Lower lobe of right lung (tissue), 2 donors: ENCODE measurements at regions not wholly inside any gene's neighbourhood (a gene's known extent, or its start where the extent isn't known, plus 50 kb on each side); places are given as distances from the start of the nearest gene placed in this dataset.

ENCODE experiments used
- ATAC-seq, 2 donors: fragments of 200-7000 bp; cut with Tn5 transposase; one replicate each; pipeline ENCODE4 v1.9.1; 2020 to 2022; ENCODE audit warnings: mild to moderate bottlenecking in 2 of 2, moderate library complexity in 2 of 2
- DNase-seq: peaks from one replicate; pipeline ENCODE4 v3.0.0-alpha.2; 2020
- H3K27ac ChIP-seq: fragments of 200-600 bp; one replicate; pipeline ENCODE4 v1.8.0; 2022
- H3K27me3 ChIP-seq: fragments of 200-600 bp; one replicate; pipeline ENCODE4 v1.8.0; 2022; ENCODE audit warnings: low read depth
- H3K36me3 ChIP-seq: fragments of 200-600 bp; one replicate; pipeline ENCODE4 v1.8.0; 2022; ENCODE audit warnings: mild to moderate bottlenecking
- H3K4me1 ChIP-seq: fragments of 200-600 bp; one replicate; pipeline ENCODE4 v1.8.0; 2022
- H3K4me3 ChIP-seq: fragments of 200-600 bp; one replicate; pipeline ENCODE4 v1.8.0; 2022; ENCODE audit warnings: mild to moderate bottlenecking
- H3K9me3 ChIP-seq: fragments of 200-600 bp; one replicate; pipeline ENCODE4 v1.8.0; 2022
- intact Hi-C: fragments of 100-400 bp; cut with DNase I; formaldehyde crosslinking; loops from one replicate; pipeline ENCODE4 v1.11.0; 2022
- TF ChIP-seq, protein P1 (sequence below): fragments of 200-600 bp; IDR thresholded peaks from one replicate; pipeline ENCODE4 v1.8.0; 2022; ENCODE audit warnings: antibody characterized with exemption, mild to moderate bottlenecking
- donor health status: DM: no; HTN: yes; CAD: no; lungs with severe emphysema.

DNA sequence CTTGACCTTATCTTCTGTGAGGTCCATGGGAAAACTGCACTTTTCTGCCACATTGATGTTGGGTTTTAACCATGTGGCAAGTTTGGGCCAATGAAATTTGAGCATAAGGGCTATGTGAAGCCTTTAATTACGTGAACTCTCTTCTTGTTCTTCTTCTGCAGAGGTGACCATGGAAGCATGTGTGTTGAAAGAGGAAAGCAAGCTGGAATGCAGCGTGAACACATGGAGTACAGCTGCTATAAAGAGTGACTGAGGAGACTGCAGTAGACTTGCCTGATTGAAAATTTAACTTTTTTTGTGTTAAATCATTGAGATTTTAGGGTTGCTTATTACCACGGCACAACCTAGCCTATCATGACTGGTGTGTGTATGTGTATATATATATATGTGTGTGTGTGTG lies 347.3 kb downstream of the ZIC1 start:
- Histone ChIP-seq H3K36me3 (no peaks in the 10 kb centered on the region), H3K4me1 (no peaks in the 10 kb centered on the region), H3K9me3 (no peaks in the 10 kb centered on the region), H3K27ac (no peak overlapping the region), H3K4me3 (no peak overlapping the region), H3K27me3 (no peaks in the 10 kb centered on the region)
- ATAC-seq: no peak
- no peak for DNase-seq
- intact Hi-C loops: no loop called here
- TF ChIP-seq, protein P1, sequence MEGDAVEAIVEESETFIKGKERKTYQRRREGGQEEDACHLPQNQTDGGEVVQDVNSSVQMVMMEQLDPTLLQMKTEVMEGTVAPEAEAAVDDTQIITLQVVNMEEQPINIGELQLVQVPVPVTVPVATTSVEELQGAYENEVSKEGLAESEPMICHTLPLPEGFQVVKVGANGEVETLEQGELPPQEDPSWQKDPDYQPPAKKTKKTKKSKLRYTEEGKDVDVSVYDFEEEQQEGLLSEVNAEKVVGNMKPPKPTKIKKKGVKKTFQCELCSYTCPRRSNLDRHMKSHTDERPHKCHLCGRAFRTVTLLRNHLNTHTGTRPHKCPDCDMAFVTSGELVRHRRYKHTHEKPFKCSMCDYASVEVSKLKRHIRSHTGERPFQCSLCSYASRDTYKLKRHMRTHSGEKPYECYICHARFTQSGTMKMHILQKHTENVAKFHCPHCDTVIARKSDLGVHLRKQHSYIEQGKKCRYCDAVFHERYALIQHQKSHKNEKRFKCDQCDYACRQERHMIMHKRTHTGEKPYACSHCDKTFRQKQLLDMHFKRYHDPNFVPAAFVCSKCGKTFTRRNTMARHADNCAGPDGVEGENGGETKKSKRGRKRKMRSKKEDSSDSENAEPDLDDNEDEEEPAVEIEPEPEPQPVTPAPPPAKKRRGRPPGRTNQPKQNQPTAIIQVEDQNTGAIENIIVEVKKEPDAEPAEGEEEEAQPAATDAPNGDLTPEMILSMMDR: no peak

DNA sequence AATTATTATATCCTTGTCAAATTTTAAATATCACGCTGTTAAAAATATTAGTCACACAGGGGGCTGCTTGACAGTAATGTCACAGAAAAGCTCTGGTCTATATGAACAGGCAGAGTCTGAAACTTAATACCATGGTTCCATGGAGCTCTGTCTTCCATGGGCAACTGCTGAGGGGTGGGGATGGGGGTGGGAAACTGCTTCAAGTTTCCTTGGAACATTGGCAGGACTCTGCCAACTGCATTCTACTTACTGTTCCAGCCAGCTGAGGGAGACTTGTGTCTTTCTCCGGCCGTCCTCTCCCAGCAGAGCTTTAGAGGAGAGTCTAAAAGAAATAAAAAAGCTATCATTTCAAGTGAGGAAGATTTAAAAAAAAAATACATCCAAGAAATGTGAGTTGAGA lies 348.7 kb downstream of the ZIC1 start:
- intact Hi-C loops: no loop called here
- no peak overlapping the region for H3K4me3 ChIP-seq
- H3K27me3 ChIP-seq: no peaks in the 10 kb centered on the region
- H3K36me3 ChIP-seq: no peaks in the 10 kb centered on the region
- H3K9me3 ChIP-seq: no peaks in the 10 kb centered on the region
- TF ChIP-seq, protein P1: no peak
- no peak for ATAC-seq
- H3K27ac ChIP-seq: no peak overlapping the region
- no peaks in the 10 kb centered on the region for H3K4me1 ChIP-seq
- no peak for DNase-seq

DNA sequence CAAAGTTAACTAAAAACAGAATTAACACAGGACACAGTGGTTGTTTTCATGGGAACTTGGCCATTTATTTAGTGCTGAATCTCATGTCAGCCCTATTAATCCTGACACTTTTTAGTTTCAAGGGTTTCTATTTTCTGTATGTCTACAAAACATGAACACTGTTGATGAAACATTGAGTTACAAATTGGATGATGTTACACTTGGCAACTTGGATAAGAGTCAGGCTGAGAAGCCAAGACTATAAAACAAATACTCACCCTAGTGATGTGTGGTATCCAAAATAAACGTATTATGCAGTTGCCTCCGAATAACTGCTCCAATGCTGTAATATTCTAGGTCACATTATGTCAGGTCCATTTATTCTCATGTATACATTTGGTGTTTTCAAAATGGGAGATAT lies 349.6 kb downstream of the ZIC1 start:
- DNase-seq: no peak
- TF ChIP-seq, protein P1: no peak
- no peaks in the 10 kb centered on the region for H3K4me1 ChIP-seq
- no peaks in the 10 kb centered on the region for H3K9me3 ChIP-seq
- intact Hi-C loops: no loop called here
- no peak overlapping the region for H3K27ac ChIP-seq
- ATAC-seq: peak in 1 of 2 donors; percentile 35
- H3K4me3 ChIP-seq: no peak overlapping the region
- no peaks in the 10 kb centered on the region for H3K36me3 ChIP-seq
- H3K27me3 ChIP-seq: no peaks in the 10 kb centered on the region

DNA sequence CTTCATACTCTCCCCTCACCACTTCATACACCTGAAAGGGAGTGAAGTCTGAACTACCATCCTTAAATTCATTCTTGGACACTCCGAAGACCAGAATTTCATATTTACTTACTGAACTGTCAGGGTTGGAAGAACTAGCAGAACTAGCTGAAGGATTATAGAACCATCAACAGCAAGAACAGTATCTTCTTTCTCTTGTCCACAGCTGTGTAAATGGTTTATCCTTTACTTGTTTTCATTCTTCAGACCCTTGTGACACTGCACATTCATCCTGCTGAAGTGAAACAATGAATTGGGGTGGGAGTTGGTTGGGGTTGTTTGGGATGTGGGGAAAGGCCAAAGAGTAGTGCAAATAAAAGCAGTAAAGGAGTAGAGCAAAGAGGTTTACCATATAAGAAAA lies 350.9 kb downstream of the ZIC1 start:
- Histone ChIP-seq H3K27ac (no peak overlapping the region), H3K27me3 (no peaks in the 10 kb centered on the region), H3K4me1 (no peaks in the 10 kb centered on the region), H3K4me3 (no peak overlapping the region), H3K36me3 (no peaks in the 10 kb centered on the region), H3K9me3 (no peaks in the 10 kb centered on the region)
- ATAC-seq: no peak
- no peak for DNase-seq
- intact Hi-C loops: no loop called here
- TF ChIP-seq, protein P1: no peak

DNA sequence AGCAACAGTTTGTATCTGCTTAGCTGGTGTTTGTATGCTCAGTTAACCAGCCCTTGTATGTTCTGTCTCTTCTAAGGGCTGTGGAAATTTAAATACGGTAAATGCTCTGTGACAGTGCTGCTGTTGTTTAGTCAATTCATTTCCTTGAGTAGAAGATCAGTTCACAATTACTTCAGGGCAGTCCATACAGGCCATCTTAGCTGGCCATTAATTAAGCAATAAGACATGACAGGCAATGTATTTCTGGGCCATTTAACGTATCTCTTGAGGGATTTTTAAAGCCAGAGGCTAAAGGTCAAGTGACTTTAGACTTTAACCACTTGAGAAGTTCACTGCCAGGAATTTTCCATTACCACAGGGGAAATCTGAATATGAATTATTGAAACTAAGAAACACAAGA lies 351.8 kb downstream of the ZIC1 start:
- DNase-seq (no peak), ATAC-seq (no peak)
- H3K9me3 ChIP-seq: no peaks in the 10 kb centered on the region
- H3K4me1 ChIP-seq: no peaks in the 10 kb centered on the region
- no peaks in the 10 kb centered on the region for H3K27me3 ChIP-seq
- H3K4me3 ChIP-seq: no peak overlapping the region
- intact Hi-C loops: no loop called here
- no peaks in the 10 kb centered on the region for H3K36me3 ChIP-seq
- H3K27ac ChIP-seq: no peak overlapping the region
- TF ChIP-seq, protein P1: no peak

DNA sequence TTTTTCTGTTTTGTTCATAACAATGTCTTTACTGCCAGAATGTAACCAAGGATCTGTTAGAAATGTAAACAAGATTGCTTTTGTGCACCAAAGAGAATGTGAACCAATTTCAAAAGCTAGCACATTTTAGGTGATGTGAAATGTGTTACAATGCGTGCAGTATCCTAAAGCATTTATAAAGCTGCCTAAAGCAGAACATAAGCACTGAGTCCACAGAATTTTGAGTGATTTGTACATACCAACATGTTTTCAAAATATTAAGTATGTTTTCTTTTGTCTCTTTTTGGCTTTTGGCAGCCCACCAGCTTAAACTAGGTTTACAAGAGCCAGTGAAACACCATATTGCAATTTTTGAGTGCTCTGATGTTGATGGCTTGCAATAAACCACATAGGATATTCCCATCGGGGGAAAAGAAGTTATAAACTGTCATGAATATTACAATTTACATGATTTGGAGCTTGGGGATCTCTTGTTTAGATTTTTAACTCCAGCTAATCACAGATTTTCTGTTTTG lies 364.0 kb downstream of the ZIC1 start:
- Histone ChIP-seq H3K36me3 (no peaks in the 10 kb centered on the region), H3K4me1 (no peaks in the 10 kb centered on the region), H3K27me3 (no peaks in the 10 kb centered on the region), H3K9me3 (no peaks in the 10 kb centered on the region), H3K4me3 (no peak overlapping the region), H3K27ac (no peak overlapping the region)
- DNase-seq (no peak), ATAC-seq (no peak)
- intact Hi-C loops: no loop called here
- TF ChIP-seq, protein P1: no peak
